Left colon (tissue), 2 donors: ENCODE measurements at regions not wholly inside any gene's neighbourhood (a gene's known extent, or its start where the extent isn't known, plus 50 kb on each side); places are given as distances from the start of the nearest gene placed in this dataset.
"Not testable (repeated sequence)": the region's sequence is repeated elsewhere in the genome, so short reads cannot be mapped to it uniquely, and the experiment has no call there.

ENCODE experiments used
- ATAC-seq: fragments of 200-7000 bp; cut with Tn5 transposase; one replicate; pipeline ENCODE4 v1.9.1; 2020; ENCODE audit warnings: mild to moderate bottlenecking, moderate library complexity
- DNase-seq, 2 donors: peaks; one replicate each; pipeline ENCODE4 v3.0.0-alpha.2; 2020
- intact Hi-C, 2 donors: fragments of 100-400 bp; cut with DNase I in 1 of 2; cut with micrococcal nuclease in 1 of 2; formaldehyde crosslinking; loops; one replicate each; pipeline versions ENCODE4 v1.11.2 to v1.14.0; 2022; cut with DNase I, micrococcal nuclease
- donor health status: DM: no; HTN: no; CAD: no.
- donor health status: DM: yes; HTN: yes; CAD: no.

GRCh38 chrX:113315927-113316326 lies 475.3 kb upstream of the AMOT start:
- DNase-seq, result no peak
- intact Hi-C loops, result no loop called here
- no peak for ATAC-seq

GRCh38 chrX:113305496-113305895 lies 464.9 kb upstream of the AMOT start:
- ATAC-seq, result no peak
- intact Hi-C loops, result no loop called here
- DNase-seq, result no peak

- ATAC-seq (no peak), DNase-seq (no peak)
- intact Hi-C loops, result no loop called here
These were observed 459.9 kb upstream of the AMOT start for GRCh38 chrX:113300580-113300979.

- no peak for DNase-seq
- no peak for ATAC-seq
- intact Hi-C loops, result no loop called here
These were observed 456.8 kb upstream of the AMOT start for GRCh38 chrX:113297437-113297836.

GRCh38 chrX:113289503-113289902 lies 448.9 kb upstream of the AMOT start:
- ATAC-seq, result no peak
- DNase-seq, result no peak
- intact Hi-C loops, result no loop called here

- DNase-seq (no peak), ATAC-seq (no peak)
- intact Hi-C loops, result no loop called here
These were observed 447.1 kb upstream of the AMOT start for GRCh38 chrX:113287761-113288160.

- intact Hi-C loops, result no loop called here
- DNase-seq (no peak), ATAC-seq (no peak)
These were observed 435.2 kb upstream of the AMOT start for GRCh38 chrX:113275804-113276203.

- no peak for DNase-seq
- intact Hi-C loops, result no loop called here
These were observed 434.2 kb upstream of the AMOT start for GRCh38 chrX:113274791-113275190.

GRCh38 chrX:113274345-113274744 lies 433.7 kb upstream of the AMOT start:
- DNase-seq, result no peak
- no peak for ATAC-seq
- intact Hi-C loops, result no loop called here

More at GRCh38 chrX:113274791-113275190, 434.2 kb upstream of the AMOT start:
- ATAC-seq, result no peak

GRCh38 chrX:113269203-113269602 lies 428.6 kb upstream of the AMOT start:
- DNase-seq, result no peak
- intact Hi-C loops, result no loop called here
- no peak for ATAC-seq

- ATAC-seq (no peak), DNase-seq (no peak)
- intact Hi-C loops, result no loop called here
These were observed 419.8 kb upstream of the AMOT start for GRCh38 chrX:113260474-113260873.

GRCh38 chrX:113222305-113222704 lies 381.7 kb upstream of the AMOT start:
- intact Hi-C loops, result no loop called here
- DNase-seq, result no peak
- ATAC-seq, result no peak

GRCh38 chrX:113212052-113212451 lies 371.4 kb upstream of the AMOT start:
- ATAC-seq (no peak), DNase-seq (no peak)
- intact Hi-C loops, result no loop called here

GRCh38 chrX:113202601-113203000 lies 362.0 kb upstream of the AMOT start:
- DNase-seq (no peak), ATAC-seq (no peak)
- intact Hi-C loops, result no loop called here

GRCh38 chrX:113195949-113196348 lies 355.3 kb upstream of the AMOT start:
- DNase-seq, result no peak
- peak; percentile 94 for ATAC-seq
- intact Hi-C loops, result no loop called here

- DNase-seq, result no peak
- ATAC-seq, result no peak
These were observed 351.8 kb upstream of the AMOT start for GRCh38 chrX:113192418-113192817.

GRCh38 chrX:113157496-113157895 lies 316.9 kb upstream of the AMOT start:
- DNase-seq (no peak), ATAC-seq (no peak)
- intact Hi-C loops, result no loop called here

More at GRCh38 chrX:113192418-113192817, 351.8 kb upstream of the AMOT start:
- intact Hi-C loops, result no loop called here

GRCh38 chrX:113154315-113154714 lies 313.7 kb upstream of the AMOT start:
- not testable (repeated sequence) for ATAC-seq

GRCh38 chrX:113136836-113137235 lies 296.2 kb upstream of the AMOT start:
- intact Hi-C loops, result no loop called here
- no peak for ATAC-seq
- DNase-seq, result no peak

More at GRCh38 chrX:113154315-113154714, 313.7 kb upstream of the AMOT start:
- intact Hi-C loops, DNase-seq: not testable (repeated sequence)

- DNase-seq, result no peak
- intact Hi-C loops, result no loop called here
- ATAC-seq, result no peak
These were observed 292.7 kb upstream of the AMOT start for GRCh38 chrX:113133316-113133715.

- DNase-seq, result no peak
- intact Hi-C loops, result no loop called here
- ATAC-seq, result no peak
These were observed 284.1 kb upstream of the AMOT start for GRCh38 chrX:113124693-113125092.

GRCh38 chrX:113075521-113075920 lies 234.9 kb upstream of the AMOT start:
- intact Hi-C loops, result no loop called here
- DNase-seq (no peak), ATAC-seq (no peak)
